ENCODE measurements at regions not wholly inside any gene's neighbourhood (a gene's known extent, or its start where the extent isn't known, plus 50 kb on each side); places are given as distances from the start of the nearest gene placed in this dataset.

GRCh38 chrX:27924718-27925117, 56.5 kb downstream of the DCAF8L1 start:
- no peak overlapping the region for H3K27ac ChIP-seq (ENCODE audit: control insufficient read depth, insufficient read depth, low read length)
- H3K9ac ChIP-seq (ENCODE audit: control insufficient read depth, extremely low read depth, insufficient read depth, low read length) = no peak overlapping the region
- DNase-seq (ENCODE audit: low read depth, low spot score) (no peak), FAIRE-seq (no peak)
- no peaks in the 10 kb centered on the region for H3K36me3 ChIP-seq (ENCODE audit: control insufficient read depth in 2 of 2, extremely low read depth in 1 of 2, insufficient read depth in 2 of 2, low read length in 2 of 2)
- no peaks in the 10 kb centered on the region for H3K9me1 ChIP-seq (ENCODE audit: control insufficient read depth, extremely low read depth, insufficient read depth, low read length)
- no peaks in the 10 kb centered on the region for H3K9me3 ChIP-seq (ENCODE audit: control insufficient read depth, low read depth, low read length)
- no peak overlapping the region for H2AFZ ChIP-seq (ENCODE audit: control insufficient read depth, low read length)
- no peak overlapping the region for H3K4me3 ChIP-seq (ENCODE audit: control insufficient read depth in 2 of 3, extremely low read depth in 1 of 3, insufficient read depth in 2 of 3, low read depth in 1 of 3, low read length in 3 of 3)
- no peaks in the 10 kb centered on the region for H4K20me1 ChIP-seq (ENCODE audit: control insufficient read depth, extremely low read depth, insufficient read depth, low read length)
- no peak overlapping the region for H3K4me2 ChIP-seq (ENCODE audit: control insufficient read depth, extremely low read depth, insufficient read depth, low read depth, low read length)
- H3K79me2 ChIP-seq (ENCODE audit: control insufficient read depth, insufficient read depth, low read length) = no peaks in the 10 kb centered on the region
- dilution Hi-C loops (cut with MboI; ENCODE audit: extremely low pct_ligation_motif_present, low sequenced_read_pairs) = no loop called here
- TF ChIP-seq CTCF (optimal IDR thresholded peaks at IDR 0.05 in 1 of 3, IDR thresholded peaks at IDR 0.05 in 1 of 3, conservative IDR thresholded peaks at IDR 0.05 in 1 of 3; ENCODE audit: extremely low read depth in 1 of 3, insufficient read depth in 2 of 3, low read length in 3 of 3) (no peak), EZH2 (IDR thresholded peaks at IDR 0.05; ENCODE audit: low read length) (no peak)
- peaks cover 5% of the 10 kb centered on the region for H3K4me1 ChIP-seq (ENCODE audit: control insufficient read depth, extremely low read depth, insufficient read depth, low read length)
- H3K27me3 ChIP-seq (ENCODE audit: control insufficient read depth, extremely low read depth, insufficient read depth, low read length) = no peaks in the 10 kb centered on the region

- dilution Hi-C loops (cut with MboI; ENCODE audit: extremely low pct_ligation_motif_present, low sequenced_read_pairs) = no loop called here
- DNase-seq (ENCODE audit: low read depth, low spot score) (peak; percentile 52), FAIRE-seq (no peak)
- no peaks in the 10 kb centered on the region for H3K9me1 ChIP-seq (ENCODE audit: control insufficient read depth, extremely low read depth, insufficient read depth, low read length)
- peak overlapping the region; percentile 22 for H3K4me2 ChIP-seq (ENCODE audit: control insufficient read depth, extremely low read depth, insufficient read depth, low read depth, low read length)
- peaks cover 5% of the 10 kb centered on the region for H3K4me1 ChIP-seq (ENCODE audit: control insufficient read depth, extremely low read depth, insufficient read depth, low read length)
- H3K27ac ChIP-seq (ENCODE audit: control insufficient read depth, insufficient read depth, low read length) = no peak overlapping the region
- no peaks in the 10 kb centered on the region for H4K20me1 ChIP-seq (ENCODE audit: control insufficient read depth, extremely low read depth, insufficient read depth, low read length)
- H3K27me3 ChIP-seq (ENCODE audit: control insufficient read depth, extremely low read depth, insufficient read depth, low read length) = no peaks in the 10 kb centered on the region
- no peak overlapping the region for H2AFZ ChIP-seq (ENCODE audit: control insufficient read depth, low read length)
- no peaks in the 10 kb centered on the region for H3K79me2 ChIP-seq (ENCODE audit: control insufficient read depth, insufficient read depth, low read length)
- no peak overlapping the region for H3K9ac ChIP-seq (ENCODE audit: control insufficient read depth, extremely low read depth, insufficient read depth, low read length)
- no peak overlapping the region for H3K4me3 ChIP-seq (ENCODE audit: control insufficient read depth in 2 of 3, extremely low read depth in 1 of 3, insufficient read depth in 2 of 3, low read depth in 1 of 3, low read length in 3 of 3)
- no peaks in the 10 kb centered on the region for H3K9me3 ChIP-seq (ENCODE audit: control insufficient read depth, low read depth, low read length)
- no peaks in the 10 kb centered on the region for H3K36me3 ChIP-seq (ENCODE audit: control insufficient read depth in 2 of 2, extremely low read depth in 1 of 2, insufficient read depth in 2 of 2, low read length in 2 of 2)
- TF ChIP-seq CTCF (optimal IDR thresholded peaks at IDR 0.05 in 1 of 3, IDR thresholded peaks at IDR 0.05 in 1 of 3, conservative IDR thresholded peaks at IDR 0.05 in 1 of 3; ENCODE audit: extremely low read depth in 1 of 3, insufficient read depth in 2 of 3, low read length in 3 of 3) = no peak
- TF ChIP-seq EZH2 (IDR thresholded peaks at IDR 0.05; ENCODE audit: low read length) = no peak
These were observed 57.0 kb downstream of the DCAF8L1 start for GRCh38 chrX:27924261-27924660.
